ENCODE measurements at regions not wholly inside any gene's neighbourhood (a gene's known extent, or its start where the extent isn't known, plus 50 kb on each side); places are given as distances from the start of the nearest gene placed in this dataset.

GRCh38 chr16:86961171-86961601, 356.0 kb downstream of the C16orf95 start:
- DNase-seq (ENCODE audit: low read depth): no peak

- no peak for DNase-seq (ENCODE audit: low read depth)
These were observed 354.9 kb downstream of the C16orf95 start for GRCh38 chr16:86962259-86962658.

GRCh38 chr16:86962913-86963312, 354.3 kb downstream of the C16orf95 start:
- DNase-seq (ENCODE audit: low read depth): no peak

GRCh38 chr16:86963600-86964575, 353.3 kb downstream of the C16orf95 start:
- no peak for DNase-seq (ENCODE audit: low read depth)

- no peak for DNase-seq (ENCODE audit: low read depth)
These were observed 352.4 kb downstream of the C16orf95 start for GRCh38 chr16:86964796-86965241.

- no peak for DNase-seq (ENCODE audit: low read depth)
These were observed 351.9 kb downstream of the C16orf95 start for GRCh38 chr16:86965331-86965730.

DNA sequence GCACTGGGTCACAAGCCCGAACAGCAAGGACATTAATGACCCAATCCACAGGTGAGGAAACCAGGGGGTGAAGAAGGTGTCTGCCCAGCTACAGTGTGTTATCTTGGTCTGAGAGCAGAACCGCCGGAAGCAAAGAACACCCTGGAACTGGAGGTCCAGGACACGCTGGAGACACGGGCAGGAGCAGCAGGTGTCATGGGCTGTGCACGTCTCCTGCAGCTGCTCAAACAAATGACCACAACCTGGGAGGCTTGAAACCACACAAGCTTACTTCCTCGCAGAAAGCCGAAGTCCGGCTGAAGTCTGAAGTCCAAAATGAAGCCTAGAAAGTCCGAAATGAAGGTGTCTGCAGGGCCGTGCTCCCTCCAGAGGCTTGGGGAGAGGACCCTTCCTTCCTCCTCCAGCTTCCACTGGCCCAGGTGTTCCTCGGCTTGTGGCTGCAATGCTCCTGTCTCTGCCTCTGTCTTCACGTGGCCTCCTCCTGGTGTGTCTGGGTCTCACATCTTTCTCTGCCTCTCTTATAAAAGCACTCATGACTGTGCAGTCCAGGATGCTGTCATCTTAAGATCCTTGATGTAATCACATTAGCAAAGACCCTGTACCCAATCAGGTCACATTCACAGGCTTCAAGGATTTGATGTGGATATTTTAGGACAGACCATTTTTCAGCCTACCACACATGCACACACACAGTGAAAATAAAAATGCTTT, 351.2 kb downstream of the C16orf95 start:
- DNase-seq (ENCODE audit: low read depth): no peak

DNA sequence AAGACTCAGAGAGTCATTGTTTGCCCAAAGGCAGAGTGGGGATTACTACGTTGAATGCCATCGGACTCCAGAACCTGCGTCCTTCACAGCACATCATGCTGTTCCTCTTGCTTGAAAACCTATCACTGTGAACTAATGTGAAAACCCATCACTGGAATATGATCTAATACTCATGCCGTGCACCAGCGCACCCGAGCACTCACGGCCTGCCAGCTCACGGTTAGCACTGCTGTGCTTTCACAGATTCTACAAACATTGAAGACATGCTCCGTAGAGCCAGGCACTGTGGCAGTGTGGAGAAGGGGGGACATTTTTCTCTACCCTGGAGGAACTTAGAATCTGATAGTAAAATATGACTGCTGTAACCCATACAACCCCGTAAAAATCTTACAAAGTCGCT, 350.4 kb downstream of the C16orf95 start:
- DNase-seq (ENCODE audit: low read depth): no peak

- DNase-seq (ENCODE audit: low read depth): no peak
These were observed 348.3 kb downstream of the C16orf95 start for GRCh38 chr16:86968866-86969265.

- DNase-seq (ENCODE audit: low read depth): no peak
These were observed 347.5 kb downstream of the C16orf95 start for GRCh38 chr16:86969716-86970115.

- no peak for DNase-seq (ENCODE audit: low read depth)
These were observed 346.9 kb downstream of the C16orf95 start for GRCh38 chr16:86970279-86970678.

GRCh38 chr16:86970726-86971125, 346.5 kb downstream of the C16orf95 start:
- no peak for DNase-seq (ENCODE audit: low read depth)

DNA sequence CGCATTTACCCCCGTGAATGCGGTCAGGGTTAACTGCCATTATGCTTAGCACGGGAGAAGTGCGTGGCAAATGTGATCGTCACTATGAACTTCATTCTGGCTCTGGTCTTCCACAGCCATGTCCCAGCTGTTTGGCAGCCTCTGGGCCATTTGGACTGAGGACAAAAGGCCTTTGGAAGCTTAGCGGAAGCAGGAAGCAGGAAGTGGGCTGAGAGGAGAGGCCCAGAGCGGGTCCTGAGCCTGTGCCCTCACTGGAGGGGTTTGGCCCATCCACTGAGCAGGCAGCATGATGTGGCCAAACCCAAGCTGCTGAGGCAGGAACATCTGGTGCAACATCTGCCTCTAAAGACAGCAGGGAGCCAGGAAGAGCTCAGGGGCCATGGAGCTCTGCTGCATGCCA, 345.9 kb downstream of the C16orf95 start:
- no peak for DNase-seq (ENCODE audit: low read depth)

- no peak for DNase-seq (ENCODE audit: low read depth)
These were observed 343.1 kb downstream of the C16orf95 start for GRCh38 chr16:86974120-86974519.

GRCh38 chr16:86975445-86975844, 341.7 kb downstream of the C16orf95 start:
- no peak for DNase-seq (ENCODE audit: low read depth)

- no peak for DNase-seq (ENCODE audit: low read depth)
These were observed 340.0 kb downstream of the C16orf95 start for GRCh38 chr16:86977076-86977676.

DNA sequence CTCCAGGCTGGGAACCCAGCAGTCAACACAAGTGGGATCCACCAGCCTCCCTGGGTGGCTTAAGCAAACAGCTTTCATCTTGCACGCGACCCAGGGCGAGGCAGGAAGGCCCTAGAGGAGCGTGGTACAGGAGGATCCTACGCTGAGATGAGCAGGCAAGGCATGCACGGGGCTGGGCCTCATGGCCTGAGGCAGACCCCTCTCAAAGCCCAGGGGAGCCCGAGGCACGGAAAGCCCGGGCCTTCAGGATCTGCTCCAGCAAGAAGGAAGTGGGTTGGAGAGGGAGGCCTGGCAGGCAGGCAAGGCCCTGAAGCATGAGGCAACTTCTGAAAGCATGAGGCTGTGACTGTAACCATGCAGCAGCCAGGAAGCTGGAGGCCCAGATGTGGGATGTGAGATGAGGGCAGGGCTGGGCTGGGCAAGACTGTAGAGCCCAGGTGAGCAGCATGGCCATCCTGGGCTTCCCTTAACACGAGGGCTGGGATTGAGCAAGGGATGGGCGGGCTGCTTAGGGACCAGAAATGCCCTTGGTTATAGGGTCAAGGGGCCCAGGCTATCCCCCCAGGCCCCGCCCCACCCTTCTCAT, 338.7 kb downstream of the C16orf95 start:
- no peak for DNase-seq (ENCODE audit: low read depth)

DNA sequence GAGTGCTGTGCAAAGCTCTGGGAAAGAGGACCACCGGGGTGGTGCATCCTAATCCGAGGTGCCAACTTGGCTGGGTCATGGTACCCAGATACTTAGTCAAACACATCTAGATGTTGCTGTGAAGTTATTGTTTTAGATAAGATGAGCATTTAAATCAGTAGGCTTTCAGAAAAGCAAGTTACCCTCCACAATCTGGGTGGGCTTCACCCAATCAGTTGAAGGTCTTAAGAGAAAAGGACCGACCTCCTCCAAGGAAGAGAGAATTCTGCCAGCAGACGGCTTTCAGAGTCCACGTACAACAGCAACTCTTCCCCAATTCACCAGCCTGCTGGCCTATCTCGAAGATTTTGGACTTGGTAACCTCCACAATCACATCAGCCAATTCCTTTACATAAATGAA, 338.1 kb downstream of the C16orf95 start:
- no peak for DNase-seq (ENCODE audit: low read depth)

DNA sequence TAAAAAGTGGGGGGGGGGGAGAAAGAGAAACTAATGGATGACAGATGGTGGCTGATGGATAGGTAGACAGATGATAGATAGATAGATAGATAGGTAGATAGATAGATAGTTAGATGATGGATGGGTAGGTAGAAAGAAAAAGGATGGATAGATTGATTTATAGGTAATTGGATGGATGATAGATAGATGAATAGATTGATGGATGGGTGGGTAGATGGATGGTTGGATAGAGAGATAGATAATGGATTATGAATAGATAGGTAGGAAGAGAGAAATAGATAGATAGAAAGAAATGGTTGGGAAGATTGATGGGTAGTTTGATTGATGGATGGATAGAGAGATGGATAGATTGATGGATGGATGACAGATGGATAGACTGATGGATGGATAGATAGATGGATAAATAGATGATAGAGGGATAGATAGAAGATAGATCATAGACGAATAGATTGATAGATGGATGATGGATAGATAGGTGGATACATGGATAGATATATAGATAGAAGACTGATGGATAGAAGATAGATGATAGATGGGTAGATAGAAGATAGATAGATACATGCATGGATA, 337.1 kb downstream of the C16orf95 start:
- DNase-seq (ENCODE audit: low read depth): no peak

- no peak for DNase-seq (ENCODE audit: low read depth)
These were observed 336.5 kb downstream of the C16orf95 start for GRCh38 chr16:86980644-86981043.

- DNase-seq (ENCODE audit: low read depth): no peak
These were observed 334.9 kb downstream of the C16orf95 start for GRCh38 chr16:86982347-86982596.

- no peak for DNase-seq (ENCODE audit: low read depth)
These were observed 334.3 kb downstream of the C16orf95 start for GRCh38 chr16:86982912-86983311.
